ENCODE measurements at regions not wholly inside any gene's neighbourhood (a gene's known extent, or its start where the extent isn't known, plus 50 kb on each side); places are given as distances from the start of the nearest gene placed in this dataset.

- no peak overlapping the region for H3K4me2 ChIP-seq (ENCODE audit: insufficient read depth, low read length)
- no peak overlapping the region for H3K4me3 ChIP-seq
- 0% methylated on average over 2 of the region's 2 CpGs for WGBS (ENCODE audit: insufficient coverage, low coverage, missing lambda C conversion rate)
- H3K27ac ChIP-seq (ENCODE audit: extremely low read depth, low read depth, low read length), result no peak overlapping the region
- H2AFZ ChIP-seq (ENCODE audit: low read depth, low read length), result no peak overlapping the region
- H3K9me1 ChIP-seq (ENCODE audit: control insufficient read depth, insufficient read depth, low read length), result no peaks in the 10 kb centered on the region
- intact Hi-C loops (cut with micrococcal nuclease) (no loop called here), in situ Hi-C loops (cut with MboI) (no loop called here)
- no peak overlapping the region for H3K9ac ChIP-seq (ENCODE audit: insufficient read depth in 1 of 2, low read depth in 2 of 2, low read length in 2 of 2)
- FAIRE-seq, result no peak
- no peaks in the 10 kb centered on the region for H3K9me3 ChIP-seq (replicated peaks; ENCODE audit: control insufficient read depth, insufficient read depth, low read depth, low read length)
- TF ChIP-seq CREB1 (IDR thresholded peaks at IDR 0.05) (no peak), CREB1 (CRISPR knock-in tag; IDR thresholded peaks at IDR 0.05) (no peak), ZC3H8 (IDR thresholded peaks at IDR 0.05) (no peak), CTBP1 (IDR thresholded peaks at IDR 0.05; ENCODE audit: borderline replicate concordance) (no peak), E2F5 (CRISPR knock-in tag; IDR thresholded peaks at IDR 0.05) (no peak)
- no peak for DNase-seq (ENCODE audit: extremely low read depth in 1 of 4, low spot score in 3 of 4)
- no peaks in the 10 kb centered on the region for H3K27me3 ChIP-seq (ENCODE audit: control insufficient read depth in 2 of 2, insufficient read depth in 2 of 2, low read length in 2 of 2)
- H4K20me1 ChIP-seq (replicated peaks; ENCODE audit: control insufficient read depth, insufficient read depth, low read length), result no peaks in the 10 kb centered on the region
- no peaks in the 10 kb centered on the region for H3K79me2 ChIP-seq (ENCODE audit: control insufficient read depth, insufficient read depth, low read length)
- ATAC-seq, result no peak
- no peaks in the 10 kb centered on the region for H3K4me1 ChIP-seq (replicated peaks in 1 of 2; ENCODE audit: control insufficient read depth in 2 of 2, insufficient read depth in 2 of 2, low read length in 2 of 2)
- no peaks in the 10 kb centered on the region for H3K36me3 ChIP-seq (ENCODE audit: control insufficient read depth, insufficient read depth, low read length)
- ChIA-PET CTCF (ENCODE audit: low intra/inter-chr PET ratio) (no interaction called here), POLR2A (no interaction called here)
- BruUV-seq (replicated peaks), result no TSS peak
Measured at GRCh38 chr18:56316727-56317126, 321.7 kb downstream of the TXNL1 start.

- ATAC-seq, result no peak
- ChIA-PET CTCF (ENCODE audit: low intra/inter-chr PET ratio) (no interaction called here), POLR2A (no interaction called here)
- no peak for FAIRE-seq
- Histone ChIP-seq H3K4me2 (ENCODE audit: insufficient read depth, low read length) (no peak overlapping the region), H3K27ac (ENCODE audit: extremely low read depth, low read depth, low read length) (no peak overlapping the region), H4K20me1 (replicated peaks; ENCODE audit: control insufficient read depth, insufficient read depth, low read length) (no peaks in the 10 kb centered on the region), H3K4me3 (no peak overlapping the region), H2AFZ (ENCODE audit: low read depth, low read length) (no peak overlapping the region), H3K36me3 (ENCODE audit: control insufficient read depth, insufficient read depth, low read length) (no peaks in the 10 kb centered on the region), H3K27me3 (ENCODE audit: control insufficient read depth in 2 of 2, insufficient read depth in 2 of 2, low read length in 2 of 2) (no peaks in the 10 kb centered on the region), H3K9me3 (replicated peaks; ENCODE audit: control insufficient read depth, insufficient read depth, low read depth, low read length) (no peaks in the 10 kb centered on the region), H3K9ac (ENCODE audit: insufficient read depth in 1 of 2, low read depth in 2 of 2, low read length in 2 of 2) (no peak overlapping the region), H3K9me1 (ENCODE audit: control insufficient read depth, insufficient read depth, low read length) (no peaks in the 10 kb centered on the region), H3K4me1 (replicated peaks in 1 of 2; ENCODE audit: control insufficient read depth in 2 of 2, insufficient read depth in 2 of 2, low read length in 2 of 2) (no peaks in the 10 kb centered on the region), H3K79me2 (ENCODE audit: control insufficient read depth, insufficient read depth, low read length) (no peaks in the 10 kb centered on the region)
- no TSS peak for BruUV-seq (replicated peaks)
- DNase-seq (ENCODE audit: extremely low read depth in 1 of 4, low spot score in 3 of 4), result no peak
- in situ Hi-C loops (cut with MboI), result no loop called here
- TF ChIP-seq RFX7 (CRISPR knock-in tag; IDR thresholded peaks at IDR 0.05) (no peak), CLOCK (CRISPR knock-in tag; IDR thresholded peaks at IDR 0.05; ENCODE audit: borderline replicate concordance) (no peak), SIN3B (IDR thresholded peaks at IDR 0.05; ENCODE audit: low read depth) (no peak), KLF1 (tag; IDR thresholded peaks at IDR 0.05) (no peak), TFAM (CRISPR knock-in tag; conservative IDR thresholded peaks at IDR 0.05) (no peak)
- intact Hi-C loops (cut with micrococcal nuclease), result no loop called here
- 0% methylated on average over 1 of the region's 1 CpG for WGBS (ENCODE audit: insufficient coverage, low coverage, missing lambda C conversion rate)
Measured at GRCh38 chr18:56315363-56315762, 323.0 kb downstream of the TXNL1 start.
